ENCODE measurements at regions not wholly inside any gene's neighbourhood (a gene's known extent, or its start where the extent isn't known, plus 50 kb on each side); places are given as distances from the start of the nearest gene placed in this dataset.
"Not testable (repeated sequence)": the region's sequence is repeated elsewhere in the genome, so short reads cannot be mapped to it uniquely, and the experiment has no call there.

DNA sequence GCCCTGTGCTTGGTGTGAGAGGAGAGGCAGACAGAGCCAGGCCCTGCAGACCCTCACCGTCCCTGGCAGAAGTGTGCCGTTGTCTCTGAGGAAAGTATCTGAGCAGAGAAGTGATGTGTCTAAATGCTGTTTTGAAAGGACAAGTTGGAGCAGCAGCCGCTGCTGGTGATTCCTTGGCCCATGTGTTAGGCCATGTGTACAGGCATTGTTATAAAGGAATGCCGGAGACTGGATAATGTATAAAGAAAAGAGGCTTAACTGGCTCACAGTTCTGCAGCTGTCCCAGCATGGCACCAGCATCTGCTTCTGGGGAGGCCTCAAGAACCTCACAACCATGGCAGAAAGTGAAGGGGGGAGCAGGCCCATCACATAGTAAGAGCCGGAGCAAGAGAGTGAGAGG lies 334.6 kb upstream of the ATP10A start:
- FAIRE-seq = no peak
- DNase-seq (ENCODE audit: insufficient read length, low spot score) = no peak

DNA sequence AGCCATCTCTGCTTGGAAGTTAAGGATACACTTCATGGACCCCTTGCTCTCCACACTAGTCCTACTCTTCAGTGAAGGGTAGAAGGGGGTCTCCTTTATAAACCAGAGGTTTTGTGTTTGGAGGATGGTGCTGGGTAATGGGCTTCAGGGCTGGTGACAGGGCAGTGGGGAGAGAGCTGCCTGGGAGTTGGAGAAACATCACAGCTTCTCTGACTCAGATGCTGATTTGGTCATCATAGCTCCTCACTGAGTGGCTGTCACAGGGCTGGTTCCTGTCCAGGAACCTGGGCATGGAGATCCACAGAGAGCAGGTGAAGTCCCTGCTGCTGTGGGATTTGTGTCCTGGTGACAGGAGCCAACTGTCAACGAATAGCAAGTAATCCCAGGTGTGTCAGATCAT lies 333.9 kb upstream of the ATP10A start:
- DNase-seq (ENCODE audit: insufficient read length, low spot score) = no peak
- no peak for FAIRE-seq

DNA sequence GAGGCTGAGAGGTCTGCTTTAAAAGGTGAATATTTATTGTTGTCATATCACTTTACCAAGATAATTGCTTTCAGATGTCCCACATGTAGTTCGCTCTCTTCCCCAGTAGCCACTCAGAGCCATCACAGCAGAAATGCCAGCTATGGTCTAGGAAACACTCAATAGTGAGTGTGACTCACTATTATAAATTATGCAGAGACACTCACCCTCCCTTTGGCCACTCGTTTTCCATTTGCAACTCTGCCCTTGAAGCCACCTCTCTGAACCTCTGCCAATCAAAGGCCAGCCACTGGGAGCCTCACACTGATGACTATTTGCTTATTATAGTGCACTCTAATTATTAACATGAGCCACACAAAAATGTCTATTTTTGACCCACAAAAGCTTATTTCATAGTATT lies 328.1 kb upstream of the ATP10A start:
- DNase-seq (ENCODE audit: insufficient read length, low spot score) (no peak), FAIRE-seq (no peak)

DNA sequence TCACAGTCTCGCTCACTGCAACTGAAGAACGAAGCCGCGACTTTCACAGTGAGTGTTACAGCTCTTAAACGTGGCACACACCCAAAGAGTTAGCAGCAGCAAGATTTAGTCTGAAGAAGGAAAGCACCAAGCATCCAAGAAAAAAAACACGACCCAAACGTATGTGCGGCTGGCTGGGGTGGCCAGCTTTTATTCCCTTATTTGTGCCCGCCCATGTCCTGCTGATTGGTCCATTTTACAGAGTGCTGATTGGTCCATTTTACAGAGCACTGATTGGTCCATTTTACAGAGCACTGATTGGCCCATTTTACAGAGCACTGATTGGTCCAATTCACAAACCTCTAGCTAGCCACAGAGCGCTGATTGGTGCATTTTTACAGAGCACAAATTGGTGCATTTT lies 323.0 kb upstream of the ATP10A start:
- DNase-seq (ENCODE audit: insufficient read length, low spot score); FAIRE-seq: not testable (repeated sequence)

DNA sequence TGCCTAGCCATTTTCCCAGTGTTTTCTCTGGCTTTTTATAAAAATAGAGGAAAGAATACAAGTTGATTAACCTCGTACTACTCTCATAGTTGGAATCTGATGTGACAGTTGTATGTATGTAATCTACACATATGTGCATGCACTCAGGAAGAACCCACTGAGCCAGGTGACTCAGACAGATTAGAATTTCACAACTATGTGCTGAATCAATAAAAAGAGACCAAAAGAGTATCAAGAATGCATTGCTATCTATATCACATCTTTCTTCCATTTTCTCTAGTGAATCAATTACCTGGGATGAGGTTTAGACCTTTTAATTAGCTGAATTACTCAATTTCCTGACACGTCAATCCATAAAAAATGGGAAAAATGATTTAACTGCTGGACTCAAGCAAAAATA lies 319.3 kb upstream of the ATP10A start:
- no peak for DNase-seq (ENCODE audit: insufficient read length, low spot score)
- FAIRE-seq = no peak

DNA sequence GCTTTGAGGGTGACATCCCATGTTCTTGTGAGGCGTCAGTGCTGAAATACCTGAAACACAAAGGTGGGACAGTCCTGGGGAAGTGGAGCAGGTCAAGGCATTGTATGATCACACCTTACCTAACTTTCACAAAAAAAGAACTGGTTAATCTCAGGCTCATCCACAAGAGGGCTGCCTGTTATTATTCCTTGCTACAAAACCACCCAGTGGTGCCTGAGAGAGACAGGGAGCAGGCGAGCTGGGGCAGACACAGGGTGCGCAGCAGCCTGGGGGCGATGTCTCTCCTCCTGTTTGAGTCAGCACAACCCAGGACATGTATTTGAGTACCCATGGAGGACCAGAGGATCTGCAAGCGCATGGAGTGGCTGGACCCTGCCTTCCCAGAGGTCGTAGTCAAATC lies 316.8 kb upstream of the ATP10A start:
- DNase-seq (ENCODE audit: insufficient read length, low spot score) (no peak), FAIRE-seq (no peak)

DNA sequence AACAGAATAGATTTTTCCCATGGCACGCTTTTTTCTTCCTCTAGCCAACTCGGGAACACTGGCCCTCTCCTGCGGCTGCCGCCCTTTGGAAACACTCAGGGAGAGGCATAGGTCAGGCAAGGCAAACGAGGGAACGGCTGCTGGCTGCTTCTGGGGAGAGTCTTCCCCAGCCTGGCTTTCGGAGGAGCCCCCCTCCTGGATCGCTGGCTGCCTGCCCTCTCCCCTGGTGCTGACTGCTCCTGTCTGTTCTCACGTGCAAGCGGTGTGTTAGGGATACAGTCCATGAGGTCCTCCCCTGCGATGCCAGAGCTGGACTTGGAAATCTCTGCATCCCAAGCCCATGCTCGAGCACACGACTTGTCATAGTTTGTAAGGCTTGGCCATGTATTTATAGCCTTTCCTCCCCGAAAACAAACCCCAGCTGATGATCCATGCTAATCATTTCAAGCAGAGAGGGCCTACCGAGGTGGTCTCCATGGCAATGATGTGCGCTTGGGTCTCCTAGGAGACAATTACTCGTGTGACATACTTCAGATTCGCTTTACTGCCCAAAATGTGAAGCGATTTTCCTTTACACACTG lies 315.6 kb upstream of the ATP10A start:
- FAIRE-seq = no peak
- no peak for DNase-seq (ENCODE audit: insufficient read length, low spot score)

DNA sequence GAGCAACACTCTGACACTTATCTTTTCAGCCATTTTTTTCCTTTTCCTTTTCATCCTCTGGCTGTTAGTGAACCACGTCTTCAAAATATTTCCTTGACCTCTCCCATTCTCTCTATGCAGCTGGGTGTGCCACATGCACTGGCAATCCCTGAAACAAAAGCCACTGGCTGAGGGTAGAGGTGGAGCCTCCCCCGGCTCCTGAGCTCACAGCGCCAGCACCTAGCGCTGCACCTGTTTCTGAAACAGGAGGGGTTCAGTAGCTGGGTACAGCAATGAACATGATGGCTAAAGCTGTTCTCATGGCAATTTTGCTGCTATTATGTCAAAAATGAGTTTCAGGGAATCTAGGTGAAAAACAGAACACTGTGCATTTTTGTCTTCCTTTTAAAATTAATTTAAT lies 314.7 kb upstream of the ATP10A start:
- no peak for DNase-seq (ENCODE audit: insufficient read length, low spot score)

DNA sequence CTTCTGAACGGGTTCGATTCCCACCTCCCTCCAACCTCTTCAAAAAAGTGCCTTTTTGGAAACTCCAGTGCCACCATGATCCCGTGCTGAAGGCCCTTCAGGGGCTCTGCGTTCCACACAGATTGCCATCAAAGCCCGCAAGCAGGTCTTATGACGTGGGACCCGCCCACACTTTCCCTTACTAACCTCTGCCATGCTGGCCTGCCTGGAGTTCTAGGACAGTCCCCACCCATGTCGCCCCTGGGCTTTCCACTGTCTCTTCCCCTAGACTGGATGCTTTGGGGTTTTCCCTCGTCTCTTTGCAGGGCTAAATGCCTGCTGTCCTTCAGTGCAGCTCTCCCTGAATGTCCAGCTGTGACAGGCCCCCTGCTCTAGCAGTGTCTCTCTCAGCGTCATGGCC lies 313.7 kb upstream of the ATP10A start:
- DNase-seq (ENCODE audit: insufficient read length, low spot score) (no peak), FAIRE-seq (no peak)

More for the DNA sequence above, 314.7 kb upstream of the ATP10A start:
- no peak for FAIRE-seq

DNA sequence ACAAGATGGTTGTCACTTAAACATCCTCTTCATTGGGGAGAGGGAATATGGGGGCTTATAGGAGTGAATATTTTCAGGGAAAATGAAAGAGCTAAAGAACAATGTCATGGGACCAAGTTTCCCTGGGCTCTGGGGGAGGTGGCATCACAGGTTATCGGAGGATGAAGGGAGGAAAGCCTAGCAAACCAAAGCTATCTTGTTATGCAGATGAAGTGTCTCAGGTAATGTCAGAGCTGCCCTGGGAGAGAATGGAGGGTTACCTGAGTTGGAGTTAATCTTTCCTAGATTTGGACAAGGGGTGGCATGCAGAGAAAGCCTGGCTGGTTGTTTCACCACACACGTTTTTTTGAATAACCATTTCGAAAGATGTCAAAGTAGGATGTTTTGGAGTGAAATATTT lies 308.1 kb upstream of the ATP10A start:
- DNase-seq (ENCODE audit: insufficient read length, low spot score) (no peak), FAIRE-seq (no peak)

DNA sequence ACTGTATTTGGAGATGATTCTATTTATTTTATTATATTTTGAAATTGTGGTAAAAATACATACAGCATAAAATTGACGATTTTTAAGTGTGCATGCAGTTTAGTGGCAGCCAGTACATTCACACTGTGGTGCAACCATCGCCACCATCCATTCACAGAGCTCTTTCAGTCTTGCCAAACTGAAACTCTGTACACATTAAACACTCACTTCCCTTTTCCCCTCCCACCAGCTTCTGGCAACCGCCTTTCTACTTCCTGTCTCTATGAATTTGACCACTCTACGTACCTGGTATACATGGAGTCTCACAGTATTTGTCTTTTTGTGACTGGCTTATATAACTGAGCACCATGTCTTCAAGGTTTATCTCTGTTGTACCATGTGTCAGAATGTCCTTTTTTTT lies 303.3 kb upstream of the ATP10A start:
- no peak for DNase-seq (ENCODE audit: insufficient read length, low spot score)
- FAIRE-seq = no peak

DNA sequence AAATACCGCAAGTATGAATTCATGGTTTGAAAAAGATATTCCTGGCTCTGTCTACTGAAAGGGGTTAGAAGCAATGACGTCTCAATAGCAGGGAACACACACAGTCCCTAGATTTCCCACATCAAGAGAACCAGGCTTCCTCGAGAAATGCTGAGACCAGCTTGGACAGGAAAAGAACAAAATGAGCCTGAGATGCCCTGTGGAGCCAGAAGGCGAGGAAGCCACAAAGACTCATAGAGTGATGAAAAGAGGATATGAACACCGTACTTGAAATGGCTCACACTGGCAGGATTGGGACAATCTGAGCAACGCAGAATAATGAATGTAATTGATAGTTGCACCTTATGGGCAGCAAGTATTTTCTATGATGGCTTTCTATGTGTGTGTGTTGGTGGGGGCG lies 302.4 kb upstream of the ATP10A start:
- FAIRE-seq = no peak
- DNase-seq (ENCODE audit: insufficient read length, low spot score) = no peak

DNA sequence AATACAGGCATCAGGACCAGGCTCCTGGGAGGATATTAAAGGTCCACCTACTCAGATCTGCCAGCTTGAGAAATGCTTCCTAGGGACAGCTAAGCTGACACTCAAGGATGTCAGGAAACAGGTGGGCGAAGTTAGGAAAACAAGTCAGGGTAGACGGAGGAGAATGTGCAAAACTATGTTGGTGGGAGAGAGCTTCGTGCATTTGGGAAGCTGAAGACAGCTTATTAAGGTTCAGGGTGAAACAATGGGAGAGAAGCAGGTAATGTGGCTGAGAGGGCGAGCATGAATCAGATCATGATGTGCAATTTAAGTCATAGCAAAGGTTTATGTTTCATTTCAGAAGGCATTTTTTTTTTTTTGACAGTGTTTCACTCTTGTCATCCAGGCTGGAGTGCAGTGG lies 297.2 kb upstream of the ATP10A start:
- no peak for DNase-seq (ENCODE audit: insufficient read length, low spot score)
- no peak for FAIRE-seq

DNA sequence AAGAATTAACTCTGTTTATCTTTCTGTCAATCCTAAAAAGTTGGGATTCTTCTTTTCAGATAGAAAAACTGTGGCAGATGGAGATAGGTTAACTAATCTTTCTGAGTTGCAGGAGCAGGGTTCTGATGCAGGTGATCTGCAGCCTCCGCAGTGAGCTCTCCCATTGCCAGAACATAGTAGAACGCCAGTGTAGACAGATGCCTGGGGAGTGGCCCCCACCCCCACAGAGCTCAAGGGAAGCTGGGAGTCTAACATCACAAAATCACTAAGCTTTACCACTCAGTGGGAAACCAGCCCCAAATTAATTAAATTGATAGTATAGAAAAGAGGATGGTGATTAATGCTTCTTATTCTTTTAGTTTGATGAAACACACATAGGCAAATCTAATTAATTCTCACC lies 295.0 kb upstream of the ATP10A start:
- DNase-seq (ENCODE audit: insufficient read length, low spot score) = no peak
- no peak for FAIRE-seq

DNA sequence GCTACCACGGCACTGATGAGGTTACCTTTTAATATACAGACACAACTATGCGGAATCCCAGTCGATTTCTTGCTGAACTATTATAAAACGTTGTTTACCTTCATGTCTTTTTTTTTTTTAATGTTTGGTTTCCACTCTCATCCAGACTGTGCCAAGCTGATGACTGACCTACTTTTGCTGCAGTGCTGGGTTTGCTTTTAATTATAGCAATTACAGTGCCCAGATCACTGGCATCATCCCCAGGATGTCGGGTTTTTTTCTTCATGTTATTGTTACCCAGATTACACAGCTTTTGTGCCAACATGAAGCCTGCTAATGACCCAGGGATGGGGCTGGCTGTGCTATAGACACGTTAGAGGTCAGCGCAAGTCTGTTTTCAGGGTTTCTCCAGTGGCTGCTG lies 294.0 kb upstream of the ATP10A start:
- FAIRE-seq = no peak

DNA sequence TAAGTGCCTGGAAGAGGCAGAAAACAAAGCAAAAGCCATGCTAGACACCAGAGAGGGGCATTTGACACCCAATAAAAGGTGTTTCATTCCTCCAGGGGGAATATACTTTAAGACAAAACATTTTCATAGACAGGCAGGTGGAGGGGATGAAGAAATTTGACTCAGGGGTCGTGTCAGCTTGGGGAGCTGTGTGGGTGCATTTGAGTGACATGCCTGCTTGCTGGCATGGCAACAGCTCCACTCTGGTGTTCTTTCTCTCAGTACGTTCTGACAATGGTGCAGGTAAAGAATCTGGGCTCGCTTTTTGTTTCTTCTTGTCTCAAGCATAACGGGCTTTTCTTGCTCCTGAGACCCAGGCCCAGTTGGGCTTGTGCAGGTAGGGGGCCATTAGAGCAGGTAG lies 292.9 kb upstream of the ATP10A start:
- FAIRE-seq = no peak
- no peak for DNase-seq (ENCODE audit: insufficient read length, low spot score)

More for the DNA sequence above, 294.0 kb upstream of the ATP10A start:
- DNase-seq (ENCODE audit: insufficient read length, low spot score) = no peak

DNA sequence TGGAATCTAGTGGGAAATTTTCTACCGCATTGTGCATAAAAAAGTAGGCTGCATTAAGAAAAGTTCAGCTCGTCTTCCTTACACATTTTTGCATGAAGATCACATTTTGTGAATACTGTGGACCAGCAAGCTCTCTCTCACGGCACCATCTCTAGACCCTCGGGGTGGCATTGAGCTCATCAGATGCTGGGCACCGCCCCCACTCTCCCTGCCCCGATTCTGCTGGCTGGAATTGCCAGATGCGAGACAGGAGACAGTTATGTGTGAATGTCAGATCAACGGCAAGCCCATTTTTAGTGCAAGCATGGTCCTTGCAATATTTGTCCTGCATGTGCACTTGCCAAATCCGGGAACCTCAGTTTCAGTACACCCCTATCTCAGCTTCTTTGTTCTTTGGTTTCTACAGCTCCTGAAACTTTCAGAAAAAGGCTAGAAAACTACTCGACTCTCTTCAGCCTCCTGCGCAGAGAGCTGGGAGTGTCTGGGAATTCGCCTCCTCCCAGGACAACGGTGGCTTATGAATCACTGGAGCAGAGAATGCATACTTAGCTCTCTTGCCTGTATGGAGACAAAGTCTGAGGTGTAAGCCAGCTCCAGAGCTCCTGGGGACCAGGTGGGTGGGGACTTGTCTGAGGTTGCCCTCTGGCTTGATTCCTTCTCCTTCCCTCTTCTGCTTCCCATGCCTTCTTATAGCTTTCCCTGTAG lies 285.2 kb upstream of the ATP10A start:
- FAIRE-seq = no peak

DNA sequence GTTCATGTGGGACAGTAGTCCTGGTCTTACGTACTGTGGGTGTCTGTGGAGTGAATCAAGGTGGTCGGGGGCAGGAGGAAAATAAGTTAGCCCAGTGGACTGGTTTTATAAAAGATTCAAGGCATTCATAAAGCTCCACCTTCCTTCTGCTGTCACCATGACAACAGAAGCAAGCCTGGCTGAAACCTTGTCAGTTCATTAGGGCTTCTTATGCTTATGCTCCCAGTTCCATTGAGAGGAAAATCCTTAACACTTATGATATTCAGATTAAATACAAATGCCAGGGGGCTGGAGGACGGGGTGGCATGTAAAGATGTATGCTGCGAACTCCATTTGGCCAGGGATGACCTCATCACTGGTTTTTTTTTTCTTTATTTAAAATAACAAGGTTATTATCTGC lies 283.1 kb upstream of the ATP10A start:
- DNase-seq (ENCODE audit: insufficient read length, low spot score) (no peak), FAIRE-seq (no peak)

More for the DNA sequence above, 285.2 kb upstream of the ATP10A start:
- DNase-seq (ENCODE audit: insufficient read length, low spot score) = no peak

DNA sequence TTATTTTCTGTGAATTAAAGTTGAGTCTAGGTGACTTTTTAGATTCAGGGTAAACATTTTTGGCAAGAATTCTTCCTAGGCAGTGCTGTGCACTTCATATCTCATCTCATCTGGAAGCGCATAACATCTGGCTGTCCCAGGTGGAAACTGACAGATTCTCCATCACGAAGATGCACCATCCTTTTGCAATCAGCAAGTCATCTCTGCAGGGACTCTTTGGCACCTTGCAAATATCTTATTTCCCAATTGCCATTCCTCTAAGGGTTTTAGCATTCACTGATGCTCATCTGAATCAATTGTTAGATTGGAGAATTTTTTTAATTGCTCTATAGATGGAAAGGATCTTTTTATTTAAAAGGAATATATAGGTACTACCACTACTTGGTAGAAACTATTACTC lies 282.7 kb upstream of the ATP10A start:
- DNase-seq (ENCODE audit: insufficient read length, low spot score) = no peak
- FAIRE-seq = no peak

DNA sequence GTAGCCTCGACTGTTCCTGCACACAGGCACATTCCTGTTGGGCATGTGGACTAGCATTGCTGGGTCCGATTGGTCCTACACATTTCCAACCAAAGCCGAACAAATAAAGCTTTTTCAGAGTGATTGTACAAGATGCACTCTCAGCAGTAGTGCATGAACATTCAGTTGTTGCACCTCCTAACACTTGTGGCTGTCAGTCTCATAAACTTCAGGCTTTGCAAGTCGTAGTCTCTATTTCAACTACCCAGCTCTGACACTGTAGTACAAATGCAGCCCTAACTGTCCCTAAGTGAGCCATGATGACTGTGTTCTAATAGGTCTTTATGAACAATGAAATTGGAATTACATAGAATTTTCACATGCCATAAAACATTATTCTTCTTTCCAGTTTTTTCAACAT lies 281.7 kb upstream of the ATP10A start:
- DNase-seq (ENCODE audit: insufficient read length, low spot score) (no peak), FAIRE-seq (no peak)

DNA sequence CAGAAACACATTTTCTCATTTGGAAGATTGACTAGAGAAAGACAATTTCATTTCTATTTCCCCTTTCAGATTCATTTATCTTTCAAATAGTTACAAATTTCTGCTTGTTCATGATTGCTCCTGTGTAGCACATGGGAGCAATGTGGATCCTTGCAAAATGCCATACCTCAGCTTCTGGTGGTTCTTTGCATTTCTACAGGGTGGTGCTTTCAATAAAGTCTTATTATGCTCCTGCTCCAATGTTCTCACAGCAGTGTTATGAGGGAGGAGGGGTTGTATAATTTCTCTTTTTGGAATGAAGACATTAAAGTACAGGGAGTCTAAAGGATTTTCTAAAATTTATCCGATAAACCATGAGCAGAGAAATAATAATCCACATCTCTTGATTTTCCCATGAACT lies 280.1 kb upstream of the ATP10A start:
- FAIRE-seq (no peak), DNase-seq (ENCODE audit: insufficient read length, low spot score) (no peak)

DNA sequence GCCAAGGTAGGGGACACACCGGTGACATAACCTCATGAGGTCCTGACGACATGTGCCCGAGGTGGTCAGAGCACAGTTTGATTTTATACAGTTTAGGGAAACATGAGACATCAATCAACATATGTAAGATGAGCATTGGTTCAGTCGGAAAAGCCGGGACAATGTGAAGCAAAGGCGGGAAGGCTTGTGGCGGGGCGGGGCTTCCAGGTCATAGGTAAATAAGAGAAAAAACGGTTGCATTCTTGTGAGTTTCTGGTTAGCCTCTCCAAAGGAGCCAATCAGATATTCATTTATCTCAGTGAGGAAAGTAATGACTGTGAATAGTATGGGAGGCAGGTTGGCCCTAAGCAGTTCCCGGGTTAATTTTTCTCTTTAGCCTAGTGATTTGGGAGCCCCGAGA lies 271.7 kb upstream of the ATP10A start:
- DNase-seq (ENCODE audit: insufficient read length, low spot score) = no peak
- no peak for FAIRE-seq

DNA sequence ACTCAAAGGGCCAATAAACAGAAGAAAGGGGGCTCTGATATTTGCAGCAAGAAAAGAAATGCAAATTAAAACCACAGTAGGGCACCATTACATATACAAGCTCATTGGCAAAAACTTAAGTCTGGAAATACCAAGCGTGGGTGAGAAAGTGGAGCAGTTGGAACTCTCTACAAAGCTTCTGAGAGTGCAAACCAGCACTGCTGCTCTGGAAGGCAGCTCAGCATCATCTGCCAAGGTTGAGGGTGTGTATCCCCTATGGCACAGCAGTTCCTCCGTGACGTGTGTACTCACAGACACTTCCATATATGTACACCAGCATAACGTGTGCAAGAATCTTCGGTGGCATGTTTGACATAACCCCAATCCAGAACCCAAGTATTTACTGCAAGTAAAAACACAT lies 271.0 kb upstream of the ATP10A start:
- FAIRE-seq (no peak), DNase-seq (ENCODE audit: insufficient read length, low spot score) (no peak)
